Upper lobe of left lung (tissue), 4 donors: ENCODE measurements at regions not wholly inside any gene's neighbourhood (a gene's known extent, or its start where the extent isn't known, plus 50 kb on each side); places are given as distances from the start of the nearest gene placed in this dataset.

ENCODE experiments used
- CTCF ChIP-seq, 6 experiments: fragments of 450-650 bp in 4 of 6; fragments of 200-600 bp in 2 of 6; sonication (generic) in 2 of 6; IDR thresholded peaks; one replicate each; pipeline ENCODE4 v1.5.1; 2016 to 2019; ENCODE audit warnings: antibody characterized with exemption in 6 of 6
- POLR2A ChIP-seq, 4 donors: fragments of 450-650 bp; IDR thresholded peaks; one replicate each; pipeline ENCODE4 v1.5.1; 2016 to 2017; ENCODE audit warnings: antibody characterized with exemption in 4 of 4, mild to moderate bottlenecking in 2 of 4
- POLR2AphosphoS5 ChIP-seq, 2 donors: sonication (generic); formaldehyde crosslinking; IDR thresholded peaks; one replicate each; pipeline ENCODE4 v1.5.1; 2017; ENCODE audit warnings: antibody characterized with exemption in 2 of 2

GRCh38 chr10:3911713-3912442, 126.9 kb upstream of the KLF6 start:
- TF ChIP-seq POLR2A (IDR thresholded peaks at IDR 0.05) = no peak
- no peak for TF ChIP-seq CTCF (IDR thresholded peaks at IDR 0.05)
- no peak for TF ChIP-seq POLR2AphosphoS5 (IDR thresholded peaks at IDR 0.05)
